NB4 (cell line): ENCODE measurements at regions not wholly inside any gene's neighbourhood (a gene's known extent, or its start where the extent isn't known, plus 50 kb on each side); places are given as distances from the start of the nearest gene placed in this dataset.
"Not testable (repeated sequence)": the region's sequence is repeated elsewhere in the genome, so short reads cannot be mapped to it uniquely, and the experiment has no call there.

ENCODE experiments used
- CTCF ChIP-seq: IDR thresholded peaks from one replicate; pipeline ENCODE4 v1.5.1; 2012; ENCODE audit warnings: low read depth, low read length
- MAX ChIP-seq: IDR thresholded peaks from 2 replicates; pipeline ENCODE4 v1.6.1; 2011; ENCODE audit warnings: low read depth, low read length

GRCh38 chr20:28593383-28593782, 2664.1 kb upstream of the DEFB115 start:
- not testable (repeated sequence) for TF ChIP-seq CTCF, MAX
